ENCODE measurements at regions not wholly inside any gene's neighbourhood (a gene's known extent, or its start where the extent isn't known, plus 50 kb on each side); places are given as distances from the start of the nearest gene placed in this dataset.
A peak's percentile ranks its signal among the peaks of the same experiment; 100 is the strongest.

DNA sequence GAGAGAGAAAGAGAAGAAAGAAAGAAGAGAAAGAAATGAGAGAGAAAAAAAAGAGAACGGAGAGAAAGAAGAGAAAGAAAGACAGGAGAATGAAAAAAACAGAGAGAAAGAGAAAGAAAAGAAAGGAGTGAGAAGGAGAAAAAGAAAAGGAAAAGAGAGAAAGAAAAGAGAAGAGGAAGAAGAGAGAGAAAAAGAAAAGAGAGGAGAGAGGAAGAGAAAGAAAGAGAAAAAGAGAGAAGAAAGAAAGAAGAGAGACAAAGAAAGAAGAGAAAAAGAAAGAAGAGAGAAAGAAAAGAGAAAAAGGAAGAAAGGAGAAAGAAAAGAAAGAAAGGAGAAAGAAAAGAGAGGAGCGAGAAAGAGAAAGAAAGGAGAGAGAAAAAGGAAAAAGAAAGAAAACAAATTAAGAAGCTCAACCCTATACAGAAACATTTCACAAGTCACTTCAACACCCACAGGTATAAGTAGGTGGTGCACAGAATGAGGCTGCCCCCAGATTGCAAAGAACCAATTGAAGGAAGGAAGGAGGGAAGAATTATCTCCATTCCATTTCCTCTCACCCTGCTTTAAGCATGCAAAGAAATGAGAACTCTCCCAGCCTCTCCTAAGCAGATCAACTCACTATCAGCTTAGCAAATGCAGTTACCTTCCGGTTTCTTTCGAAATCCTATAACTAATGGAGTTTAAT is 98.8 kb upstream of the CACNA1A start:
- no peak for DNase-seq (ENCODE audit: low spot score in 2 of 2)
- 77% methylated on average over 4 of the region's 4 CpGs for WGBS
- H3K27me3 ChIP-seq, result peaks cover 5% of the 10 kb centered on the region
- no peaks in the 10 kb centered on the region for H3K4me1 ChIP-seq
- H3K36me3 ChIP-seq, result no peaks in the 10 kb centered on the region
- H3K27ac ChIP-seq, result no peak overlapping the region
- no peaks in the 10 kb centered on the region for H3K9me3 ChIP-seq
- TF ChIP-seq POLR2A (IDR thresholded peaks at IDR 0.05) (no peak), POLR2AphosphoS5 (IDR thresholded peaks at IDR 0.05) (no peak), EP300 (IDR thresholded peaks at IDR 0.05) (no peak)
- TF ChIP-seq, protein P1, sequence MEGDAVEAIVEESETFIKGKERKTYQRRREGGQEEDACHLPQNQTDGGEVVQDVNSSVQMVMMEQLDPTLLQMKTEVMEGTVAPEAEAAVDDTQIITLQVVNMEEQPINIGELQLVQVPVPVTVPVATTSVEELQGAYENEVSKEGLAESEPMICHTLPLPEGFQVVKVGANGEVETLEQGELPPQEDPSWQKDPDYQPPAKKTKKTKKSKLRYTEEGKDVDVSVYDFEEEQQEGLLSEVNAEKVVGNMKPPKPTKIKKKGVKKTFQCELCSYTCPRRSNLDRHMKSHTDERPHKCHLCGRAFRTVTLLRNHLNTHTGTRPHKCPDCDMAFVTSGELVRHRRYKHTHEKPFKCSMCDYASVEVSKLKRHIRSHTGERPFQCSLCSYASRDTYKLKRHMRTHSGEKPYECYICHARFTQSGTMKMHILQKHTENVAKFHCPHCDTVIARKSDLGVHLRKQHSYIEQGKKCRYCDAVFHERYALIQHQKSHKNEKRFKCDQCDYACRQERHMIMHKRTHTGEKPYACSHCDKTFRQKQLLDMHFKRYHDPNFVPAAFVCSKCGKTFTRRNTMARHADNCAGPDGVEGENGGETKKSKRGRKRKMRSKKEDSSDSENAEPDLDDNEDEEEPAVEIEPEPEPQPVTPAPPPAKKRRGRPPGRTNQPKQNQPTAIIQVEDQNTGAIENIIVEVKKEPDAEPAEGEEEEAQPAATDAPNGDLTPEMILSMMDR (IDR thresholded peaks at IDR 0.05), result no peak
- H3K4me3 ChIP-seq, result no peak overlapping the region

- H3K27ac ChIP-seq, result no peak overlapping the region
- no peaks in the 10 kb centered on the region for H3K4me1 ChIP-seq
- TF ChIP-seq POLR2A (IDR thresholded peaks at IDR 0.05) (no peak), POLR2AphosphoS5 (IDR thresholded peaks at IDR 0.05) (no peak), EP300 (IDR thresholded peaks at IDR 0.05) (no peak)
- TF ChIP-seq, protein P1 (IDR thresholded peaks at IDR 0.05), result no peak
- 96% methylated on average over 6 of the region's 6 CpGs for WGBS
- no peak for DNase-seq (ENCODE audit: low spot score in 2 of 2)
- H3K36me3 ChIP-seq, result no peaks in the 10 kb centered on the region
- no peak overlapping the region for H3K4me3 ChIP-seq
- no peaks in the 10 kb centered on the region for H3K9me3 ChIP-seq
- H3K27me3 ChIP-seq, result peaks cover 8% of the 10 kb centered on the region
These were observed 94.5 kb upstream of the CACNA1A start for GRCh38 chr19:13600802-13601201.

- WGBS, result 90% methylated on average over 9 of the region's 9 CpGs
- Histone ChIP-seq H3K9me3 (no peaks in the 10 kb centered on the region), H3K27me3 (peaks cover 8% of the 10 kb centered on the region), H3K4me1 (no peaks in the 10 kb centered on the region), H3K36me3 (no peaks in the 10 kb centered on the region), H3K4me3 (no peak overlapping the region), H3K27ac (no peak overlapping the region)
- no peak for DNase-seq (ENCODE audit: low spot score in 2 of 2)
- TF ChIP-seq, protein P1 (IDR thresholded peaks at IDR 0.05), result no peak
- TF ChIP-seq POLR2A (IDR thresholded peaks at IDR 0.05), result no peak
- TF ChIP-seq POLR2AphosphoS5 (IDR thresholded peaks at IDR 0.05), result no peak
- no peak for TF ChIP-seq EP300 (IDR thresholded peaks at IDR 0.05)
These were observed 93.8 kb upstream of the CACNA1A start for GRCh38 chr19:13600091-13600490.

GRCh38 chr19:13599681-13600080 is 93.4 kb upstream of the CACNA1A start:
- WGBS, result 84% methylated on average over 22 of the region's 22 CpGs

DNA sequence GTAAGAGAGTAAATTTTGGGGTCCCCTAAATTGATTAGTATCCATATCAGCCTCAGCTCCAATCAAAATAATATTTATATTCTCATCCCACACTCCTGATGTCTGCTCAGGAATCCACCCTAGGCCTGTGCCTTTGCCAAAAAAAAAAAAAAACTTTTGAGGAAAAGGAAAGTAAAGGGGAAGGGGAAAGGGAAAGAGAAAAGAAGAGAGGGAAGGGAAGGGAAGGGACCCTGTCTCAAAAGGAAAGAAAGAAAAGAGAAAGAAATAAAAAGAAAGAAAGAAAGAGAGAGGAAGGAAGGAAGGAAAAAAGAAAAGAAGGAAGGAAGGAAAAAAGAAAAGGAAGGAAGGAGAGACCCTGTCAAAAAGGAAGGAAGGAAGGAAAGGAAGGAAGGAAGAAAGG is 91.8 kb upstream of the CACNA1A start:
- no peak overlapping the region for H3K4me3 ChIP-seq
- no peak for DNase-seq (ENCODE audit: low spot score in 2 of 2)
- TF ChIP-seq POLR2AphosphoS5 (IDR thresholded peaks at IDR 0.05), result no peak

More at GRCh38 chr19:13599681-13600080, 93.4 kb upstream of the CACNA1A start:
- Histone ChIP-seq H3K4me1 (no peaks in the 10 kb centered on the region), H3K9me3 (no peaks in the 10 kb centered on the region), H3K36me3 (no peaks in the 10 kb centered on the region), H3K27me3 (peaks cover 10% of the 10 kb centered on the region), H3K27ac (no peak overlapping the region), H3K4me3 (no peak overlapping the region)
- no peak for DNase-seq (ENCODE audit: low spot score in 2 of 2)
- TF ChIP-seq EP300 (IDR thresholded peaks at IDR 0.05) (no peak), POLR2AphosphoS5 (IDR thresholded peaks at IDR 0.05) (no peak), POLR2A (IDR thresholded peaks at IDR 0.05) (no peak)
- TF ChIP-seq, protein P1 (IDR thresholded peaks at IDR 0.05), result no peak

DNA sequence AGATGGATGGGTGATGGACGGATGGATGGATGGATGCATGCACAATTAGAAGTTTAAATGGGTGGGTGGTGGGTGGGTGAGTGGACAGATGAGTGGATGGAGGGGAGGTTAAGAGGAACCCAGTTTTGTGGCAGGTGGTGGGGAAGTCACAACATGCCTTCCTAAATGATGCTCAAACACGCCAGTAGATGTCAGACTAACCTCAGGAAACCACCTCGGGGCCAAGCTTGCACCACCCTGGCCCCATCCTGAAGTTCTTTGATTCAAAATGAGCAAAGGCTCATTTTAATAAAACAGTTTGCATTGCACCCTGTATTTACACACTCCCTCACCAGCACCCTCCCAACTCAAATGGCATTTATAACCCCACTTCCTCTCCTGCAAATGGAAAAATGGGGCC is 91.4 kb upstream of the CACNA1A start:
- no peak for DNase-seq (ENCODE audit: low spot score in 2 of 2)
- H3K27ac ChIP-seq, result no peak overlapping the region
- H3K9me3 ChIP-seq, result no peaks in the 10 kb centered on the region
- no peak overlapping the region for H3K4me3 ChIP-seq
- WGBS, result 2% methylated on average over 3 of the region's 3 CpGs
- no peaks in the 10 kb centered on the region for H3K36me3 ChIP-seq
- no peaks in the 10 kb centered on the region for H3K4me1 ChIP-seq
- H3K27me3 ChIP-seq, result peaks cover 21% of the 10 kb centered on the region
- no peak for TF ChIP-seq POLR2A (IDR thresholded peaks at IDR 0.05)
- TF ChIP-seq, protein P1 (IDR thresholded peaks at IDR 0.05), result peak in 1 of 2 donors; percentile 54
- TF ChIP-seq EP300 (IDR thresholded peaks at IDR 0.05), result no peak
- no peak for TF ChIP-seq POLR2AphosphoS5 (IDR thresholded peaks at IDR 0.05)

More for the DNA sequence above, 91.8 kb upstream of the CACNA1A start:
- no peaks in the 10 kb centered on the region for H3K9me3 ChIP-seq
- H3K27ac ChIP-seq, result no peak overlapping the region
- no peaks in the 10 kb centered on the region for H3K4me1 ChIP-seq
- peaks cover 18% of the 10 kb centered on the region for H3K27me3 ChIP-seq
- H3K36me3 ChIP-seq, result no peaks in the 10 kb centered on the region

Data from suprapubic skin (tissue), 4 donors.